HEK293 (cell line): ENCODE measurements at regions not wholly inside any gene's neighbourhood (a gene's known extent, or its start where the extent isn't known, plus 50 kb on each side); places are given as distances from the start of the nearest gene placed in this dataset.

Experiments used
- CTCF ChIA-PET: fragments of 350-600 bp; formaldehyde crosslinking; extraction: SDS; loops from one replicate; lab custom pipeline; 2021; ENCODE audit warnings: antibody characterized with exemption; lab: Yijun Ruan, JAX
- POLR2A ChIA-PET: fragments of 300-600 bp; formaldehyde crosslinking; extraction: SDS; loops from one replicate; lab custom pipeline; 2020; ENCODE audit warnings: antibody characterized with exemption, inconsistent platforms; lab: Yijun Ruan, JAX
- H3K27ac ChIP-seq: fragments of 200-500 bp; sonication (Bioruptor generic); 2 replicates; pipeline ENCODE4 v1.5.1; 2014; ENCODE audit warnings: low read depth, low read length, control low read depth, inconsistent platforms; ENCODE audit errors: extremely low read depth
- H3K36me3 ChIP-seq, 2 experiments: fragments of 200-500 bp in 1 of 2; sonication (Bioruptor generic) in 1 of 2; 1 replicate in 1 of 2; 2 replicates in 1 of 2; pipeline ENCODE4 v1.5.1; 2014 to 2017; ENCODE audit warnings: inconsistent platforms in 2 of 2, low read length in 2 of 2; ENCODE audit not compliant: control insufficient read depth in 2 of 2, insufficient read depth in 1 of 2
- H3K4me1 ChIP-seq: fragments of 200-500 bp; sonication (Bioruptor generic); 2 replicates; pipeline ENCODE4 v1.5.1; 2014; ENCODE audit warnings: mild to moderate bottlenecking, low read length, inconsistent platforms; ENCODE audit not compliant: control insufficient read depth, insufficient read depth
- H3K4me3 ChIP-seq: 2 replicates; pipeline ENCODE4 v1.5.1; 2011; ENCODE audit warnings: low read depth, mild to moderate bottlenecking, control low read depth, low read length, moderate library complexity
- H3K9me3 ChIP-seq: fragments of 200-500 bp; sonication (Bioruptor generic); 2 replicates; pipeline ENCODE4 v1.5.1; 2014; ENCODE audit warnings: low read depth, low read length, inconsistent platforms; ENCODE audit not compliant: control insufficient read depth, insufficient read depth
- BCL11A ChIP-seq: fragments of 450-650 bp; formaldehyde crosslinking; IDR thresholded peaks from 2 replicates; pipeline ENCODE4 v1.5.1; 2016; ENCODE audit warnings: low read depth, missing biosample characterization, missing genetic modification characterization
- PBX3 ChIP-seq: sonication (generic); formaldehyde crosslinking; IDR thresholded peaks from 2 replicates; pipeline ENCODE4 v1.8.1; 2022; ENCODE audit warnings: mild to moderate bottlenecking, moderate library complexity, missing genetic modification reagents
- ZBTB10 ChIP-seq: fragments of 450-650 bp; formaldehyde crosslinking; IDR thresholded peaks from 2 replicates; pipeline ENCODE4 v1.5.1; 2016; ENCODE audit warnings: missing biosample characterization, missing genetic modification characterization
- ZBTB17 ChIP-seq: fragments of 450-650 bp; formaldehyde crosslinking; IDR thresholded peaks from 2 replicates; pipeline ENCODE4 v1.5.1; 2016; ENCODE audit warnings: missing biosample characterization, missing genetic modification characterization
- ZFP37 ChIP-seq: fragments of 450-650 bp; formaldehyde crosslinking; IDR thresholded peaks from 2 replicates; pipeline ENCODE4 v1.5.1; 2016; ENCODE audit warnings: missing biosample characterization, missing genetic modification characterization
- ZNF114 ChIP-seq: fragments of 450-650 bp; formaldehyde crosslinking; IDR thresholded peaks from 2 replicates; pipeline ENCODE4 v1.5.0; 2017; ENCODE audit warnings: missing biosample characterization, missing genetic modification characterization
- ZNF121 ChIP-seq: fragments of 450-650 bp; formaldehyde crosslinking; IDR thresholded peaks from 2 replicates; pipeline ENCODE4 v1.5.1; 2016; ENCODE audit warnings: missing biosample characterization, missing genetic modification characterization
- ZNF366 ChIP-seq: fragments of 450-650 bp; formaldehyde crosslinking; conservative IDR thresholded peaks from 2 replicates; pipeline ENCODE4 v1.5.1; 2016; ENCODE audit warnings: missing biosample characterization, missing genetic modification characterization
- ZNF416 ChIP-seq: fragments of 450-650 bp; formaldehyde crosslinking; IDR thresholded peaks from 2 replicates; pipeline ENCODE4 v1.5.1; 2016; ENCODE audit warnings: missing biosample characterization, missing genetic modification characterization
- ZNF426 ChIP-seq: fragments of 450-650 bp; formaldehyde crosslinking; IDR thresholded peaks from 2 replicates; pipeline ENCODE4 v1.5.1; 2017; ENCODE audit warnings: missing biosample characterization, missing genetic modification characterization, mild to moderate bottlenecking, inconsistent platforms, moderate library complexity
- ZNF521 ChIP-seq: fragments of 450-650 bp; formaldehyde crosslinking; IDR thresholded peaks from 2 replicates; pipeline ENCODE4 v1.5.1; 2017; ENCODE audit warnings: missing biosample characterization, mild to moderate bottlenecking, missing genetic modification characterization
- ZNF560 ChIP-seq: fragments of 450-650 bp; formaldehyde crosslinking; IDR thresholded peaks from 2 replicates; pipeline ENCODE4 v1.5.1; 2017; ENCODE audit warnings: missing biosample characterization, missing genetic modification characterization, borderline replicate concordance
- ZNF580 ChIP-seq: fragments of 450-650 bp; formaldehyde crosslinking; IDR thresholded peaks from 2 replicates; pipeline ENCODE4 v1.5.1; 2016; ENCODE audit warnings: missing biosample characterization, missing genetic modification characterization
- ZNF654 ChIP-seq: fragments of 450-650 bp; formaldehyde crosslinking; IDR thresholded peaks from 2 replicates; pipeline ENCODE4 v1.5.1; 2016; ENCODE audit warnings: low read depth, missing biosample characterization, missing genetic modification characterization
- ZNF747 ChIP-seq: fragments of 450-650 bp; formaldehyde crosslinking; IDR thresholded peaks from 2 replicates; pipeline ENCODE4 v1.5.1; 2016; ENCODE audit warnings: missing biosample characterization, missing genetic modification characterization
- ZNF792 ChIP-seq: fragments of 450-650 bp; formaldehyde crosslinking; IDR thresholded peaks from 2 replicates; pipeline ENCODE4 v1.5.1; 2016; ENCODE audit warnings: missing biosample characterization, missing genetic modification characterization

DNA sequence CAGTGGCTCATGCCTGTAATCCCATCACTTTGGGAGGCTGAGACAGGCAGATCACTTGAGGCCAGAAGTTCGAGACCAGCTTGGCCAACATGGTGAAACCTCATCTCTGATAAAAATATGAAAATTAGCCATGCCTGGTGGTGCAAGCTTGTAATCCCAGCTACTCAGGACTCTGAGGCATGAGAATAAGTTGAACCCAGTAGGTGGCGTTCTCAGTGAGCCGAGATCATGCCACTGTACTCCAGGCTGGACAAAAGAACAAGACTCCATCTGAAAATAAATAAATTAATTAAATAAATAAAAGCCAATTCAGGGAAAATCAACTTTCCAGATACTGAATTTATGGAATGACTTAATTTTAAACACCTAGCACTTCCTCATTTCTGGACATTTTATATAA is 1722.1 kb downstream of the MAT2B start:
- CTCF ChIA-PET, result interaction anchor here (1.0 kb wide), 1 partner anchor 15 kb away, joined by 3 read pairs; no protein-coding TSS in a partner anchor

GRCh38 chr5:165228184-165228583 is 1722.8 kb downstream of the MAT2B start:
- Histone ChIP-seq H3K4me1 (no peaks in the 10 kb centered on the region), H3K27ac (no peak overlapping the region), H3K4me3 (no peak overlapping the region), H3K36me3 (no peaks in the 10 kb centered on the region), H3K9me3 (no peaks in the 10 kb centered on the region)
- CTCF ChIA-PET, result interaction anchor here (1.0 kb wide), 1 partner anchor 14 kb away, joined by 3 read pairs; no protein-coding TSS in a partner anchor
- TF ChIP-seq ZNF580 (tag by site-specific recombination), result no peak
- TF ChIP-seq ZNF416 (tag by site-specific recombination), result no peak
- TF ChIP-seq ZBTB10 (tag by site-specific recombination), result no peak
- TF ChIP-seq ZNF521, result no peak
- no peak for TF ChIP-seq ZFP37 (tag by site-specific recombination)
- no peak for TF ChIP-seq ZNF426 (tag by site-specific recombination)
- no peak for TF ChIP-seq ZNF560 (tag by site-specific recombination)
- POLR2A ChIA-PET, result no interaction called here

More for the DNA sequence above, 1722.1 kb downstream of the MAT2B start:
- POLR2A ChIA-PET, result no interaction called here
- no peak overlapping the region for H3K4me3 ChIP-seq
- H3K9me3 ChIP-seq, result no peaks in the 10 kb centered on the region
- TF ChIP-seq ZNF114 (tag by site-specific recombination), result no peak
- TF ChIP-seq ZNF747 (tag by site-specific recombination), result no peak
- TF ChIP-seq ZNF121 (tag by site-specific recombination), result no peak
- TF ChIP-seq PBX3, result no peak
- TF ChIP-seq BCL11A, result no peak
- no peak for TF ChIP-seq ZNF654 (tag by site-specific recombination)
- no peak for TF ChIP-seq ZNF366 (tag by site-specific recombination)
- no peaks in the 10 kb centered on the region for H3K36me3 ChIP-seq
- H3K4me1 ChIP-seq, result no peaks in the 10 kb centered on the region
- H3K27ac ChIP-seq, result no peak overlapping the region

- POLR2A ChIA-PET, result no interaction called here
- no peaks in the 10 kb centered on the region for H3K9me3 ChIP-seq
- TF ChIP-seq ZNF792 (tag by site-specific recombination), result no peak
- TF ChIP-seq BCL11A, result no peak
- no peak for TF ChIP-seq ZBTB17 (tag by site-specific recombination)
- CTCF ChIA-PET, result interaction anchor here (0.7 kb wide), 1 partner anchor 267 kb away, joined by 6 read pairs; no protein-coding TSS in a partner anchor
- no peaks in the 10 kb centered on the region for H3K4me1 ChIP-seq
- H3K4me3 ChIP-seq, result no peak overlapping the region
- H3K36me3 ChIP-seq, result no peaks in the 10 kb centered on the region
- no peak overlapping the region for H3K27ac ChIP-seq
These were observed 1726.5 kb downstream of the MAT2B start for GRCh38 chr5:165231821-165232508.
